PFSK-1 (cell line): ENCODE measurements at regions not wholly inside any gene's neighbourhood (a gene's known extent, or its start where the extent isn't known, plus 50 kb on each side); places are given as distances from the start of the nearest gene placed in this dataset.

Source experiments
- POLR2AphosphoS5 ChIP-seq: IDR thresholded peaks from 2 replicates; pipeline ENCODE4 v1.6.1; 2012; ENCODE audit warnings: low read depth, mild to moderate bottlenecking, control low read depth, low read length, moderate library complexity
- SIN3A ChIP-seq: IDR thresholded peaks from 2 replicates; pipeline ENCODE4 v1.6.1; 2012; ENCODE audit warnings: mild to moderate bottlenecking, low read length, moderate library complexity, borderline replicate concordance; ENCODE audit not compliant: insufficient read depth
- TF ChIP-seq, protein P1 (sequence below), 2 experiments: IDR thresholded peaks; 2 replicates each; pipeline versions ENCODE4 v1.6.1 to v1.8.0; 2011 to 2012; ENCODE audit warnings: low read depth in 2 of 2, low read length in 2 of 2, control low read depth in 1 of 2, inconsistent platforms in 1 of 2, mild to moderate bottlenecking in 1 of 2, moderate library complexity in 1 of 2; ENCODE audit not compliant: insufficient read depth in 1 of 2

GRCh38 chr6:11467364-11467763 is 70.2 kb upstream of the TMEM170B start:
- TF ChIP-seq SIN3A (no peak), POLR2AphosphoS5 (no peak)
- TF ChIP-seq, protein P1, sequence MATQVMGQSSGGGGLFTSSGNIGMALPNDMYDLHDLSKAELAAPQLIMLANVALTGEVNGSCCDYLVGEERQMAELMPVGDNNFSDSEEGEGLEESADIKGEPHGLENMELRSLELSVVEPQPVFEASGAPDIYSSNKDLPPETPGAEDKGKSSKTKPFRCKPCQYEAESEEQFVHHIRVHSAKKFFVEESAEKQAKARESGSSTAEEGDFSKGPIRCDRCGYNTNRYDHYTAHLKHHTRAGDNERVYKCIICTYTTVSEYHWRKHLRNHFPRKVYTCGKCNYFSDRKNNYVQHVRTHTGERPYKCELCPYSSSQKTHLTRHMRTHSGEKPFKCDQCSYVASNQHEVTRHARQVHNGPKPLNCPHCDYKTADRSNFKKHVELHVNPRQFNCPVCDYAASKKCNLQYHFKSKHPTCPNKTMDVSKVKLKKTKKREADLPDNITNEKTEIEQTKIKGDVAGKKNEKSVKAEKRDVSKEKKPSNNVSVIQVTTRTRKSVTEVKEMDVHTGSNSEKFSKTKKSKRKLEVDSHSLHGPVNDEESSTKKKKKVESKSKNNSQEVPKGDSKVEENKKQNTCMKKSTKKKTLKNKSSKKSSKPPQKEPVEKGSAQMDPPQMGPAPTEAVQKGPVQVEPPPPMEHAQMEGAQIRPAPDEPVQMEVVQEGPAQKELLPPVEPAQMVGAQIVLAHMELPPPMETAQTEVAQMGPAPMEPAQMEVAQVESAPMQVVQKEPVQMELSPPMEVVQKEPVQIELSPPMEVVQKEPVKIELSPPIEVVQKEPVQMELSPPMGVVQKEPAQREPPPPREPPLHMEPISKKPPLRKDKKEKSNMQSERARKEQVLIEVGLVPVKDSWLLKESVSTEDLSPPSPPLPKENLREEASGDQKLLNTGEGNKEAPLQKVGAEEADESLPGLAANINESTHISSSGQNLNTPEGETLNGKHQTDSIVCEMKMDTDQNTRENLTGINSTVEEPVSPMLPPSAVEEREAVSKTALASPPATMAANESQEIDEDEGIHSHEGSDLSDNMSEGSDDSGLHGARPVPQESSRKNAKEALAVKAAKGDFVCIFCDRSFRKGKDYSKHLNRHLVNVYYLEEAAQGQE (IDR thresholded peaks at IDR 0.05; ENCODE audit: insufficient read depth in 1 of 2, low read depth in 2 of 2, low read length in 2 of 2), result no peak
